ENCODE measurements at regions not wholly inside any gene's neighbourhood (a gene's known extent, or its start where the extent isn't known, plus 50 kb on each side); places are given as distances from the start of the nearest gene placed in this dataset.

DNA sequence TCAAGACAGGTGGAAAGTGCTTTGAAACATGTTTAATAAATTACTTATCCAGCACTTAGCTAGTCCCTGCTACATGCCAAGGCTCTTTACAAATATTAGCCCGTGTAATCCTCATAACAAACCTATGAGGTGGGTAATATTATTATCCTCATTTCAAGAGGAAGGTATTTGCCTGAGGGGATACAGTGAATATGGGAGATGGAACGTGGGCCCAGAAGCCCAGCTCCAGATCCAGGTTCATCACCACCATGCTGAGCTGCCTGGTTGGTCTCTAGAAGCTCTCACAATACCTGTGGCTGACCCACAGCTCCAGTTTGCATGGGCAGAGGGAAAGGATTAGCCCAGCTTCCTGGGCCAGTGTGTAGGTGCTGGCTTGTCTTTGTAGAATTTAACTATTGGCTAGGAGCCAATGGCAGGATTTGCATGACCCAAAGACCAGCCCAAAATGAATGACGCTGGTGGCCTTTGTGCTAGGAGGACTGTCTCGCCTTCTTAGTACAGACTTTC is 61.6 kb upstream of the ATP8B1 start:
- Histone ChIP-seq H3K36me3 (replicated peaks in 1 of 2; ENCODE audit: control insufficient read depth in 1 of 2, insufficient read depth in 2 of 2, low read length in 2 of 2) (no peaks in the 10 kb centered on the region), H3K9ac (ENCODE audit: insufficient read depth, low read length, poor library complexity, severe bottlenecking) (no peak overlapping the region), H3K4me1 (ENCODE audit: control insufficient read depth in 1 of 2, insufficient read depth in 2 of 2, low read length in 2 of 2) (no peaks in the 10 kb centered on the region), H3K9me3 (replicated peaks in 1 of 2; ENCODE audit: control insufficient read depth in 1 of 2, insufficient read depth in 1 of 2, low read length in 2 of 2) (no peaks in the 10 kb centered on the region), H3K79me2 (ENCODE audit: insufficient read depth, low read length) (no peaks in the 10 kb centered on the region), H3K27ac (ENCODE audit: low read depth in 1 of 2, low read length in 2 of 2) (no peak overlapping the region), H3K27me3 (ENCODE audit: control insufficient read depth in 2 of 2, insufficient read depth in 2 of 2, low read length in 2 of 2) (no peaks in the 10 kb centered on the region), H4K20me1 (ENCODE audit: insufficient read depth, low read length) (no peaks in the 10 kb centered on the region), H3K4me3 (replicated peaks in 1 of 3; ENCODE audit: low read depth in 2 of 3, low read length in 3 of 3) (no peak overlapping the region), H3K4me2 (replicated peaks; ENCODE audit: extremely low read depth, low read length, poor library complexity, severe bottlenecking) (no peak overlapping the region), H2AFZ (ENCODE audit: insufficient read depth, low read depth, low read length, poor library complexity, severe bottlenecking) (no peak overlapping the region)
- Mint-ChIP-seq H3K9me3 (peaks cover 0 to under 1% (median 0%) of the 10 kb centered on the region in 7 donors), H3K36me3 (no peaks in the 10 kb centered on the region), H3K27ac (no peak overlapping the region), H3K4me1 (no peaks in the 10 kb centered on the region), H3K4me3 (no peak overlapping the region), H3K27me3 (ENCODE audit: low read depth in 3 of 3) (peaks cover 0 to 5% (median 3%) of the 10 kb centered on the region in 3 donors)
- WGBS (ENCODE audit: insufficient coverage), result 86% methylated on average over 2 of the region's 4 CpGs
- no peak for DNase-seq
- intact Hi-C loops (cut with micrococcal nuclease), result no loop called here
- TF ChIP-seq, protein P1, sequence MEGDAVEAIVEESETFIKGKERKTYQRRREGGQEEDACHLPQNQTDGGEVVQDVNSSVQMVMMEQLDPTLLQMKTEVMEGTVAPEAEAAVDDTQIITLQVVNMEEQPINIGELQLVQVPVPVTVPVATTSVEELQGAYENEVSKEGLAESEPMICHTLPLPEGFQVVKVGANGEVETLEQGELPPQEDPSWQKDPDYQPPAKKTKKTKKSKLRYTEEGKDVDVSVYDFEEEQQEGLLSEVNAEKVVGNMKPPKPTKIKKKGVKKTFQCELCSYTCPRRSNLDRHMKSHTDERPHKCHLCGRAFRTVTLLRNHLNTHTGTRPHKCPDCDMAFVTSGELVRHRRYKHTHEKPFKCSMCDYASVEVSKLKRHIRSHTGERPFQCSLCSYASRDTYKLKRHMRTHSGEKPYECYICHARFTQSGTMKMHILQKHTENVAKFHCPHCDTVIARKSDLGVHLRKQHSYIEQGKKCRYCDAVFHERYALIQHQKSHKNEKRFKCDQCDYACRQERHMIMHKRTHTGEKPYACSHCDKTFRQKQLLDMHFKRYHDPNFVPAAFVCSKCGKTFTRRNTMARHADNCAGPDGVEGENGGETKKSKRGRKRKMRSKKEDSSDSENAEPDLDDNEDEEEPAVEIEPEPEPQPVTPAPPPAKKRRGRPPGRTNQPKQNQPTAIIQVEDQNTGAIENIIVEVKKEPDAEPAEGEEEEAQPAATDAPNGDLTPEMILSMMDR (IDR thresholded peaks at IDR 0.05), result no peak

DNA sequence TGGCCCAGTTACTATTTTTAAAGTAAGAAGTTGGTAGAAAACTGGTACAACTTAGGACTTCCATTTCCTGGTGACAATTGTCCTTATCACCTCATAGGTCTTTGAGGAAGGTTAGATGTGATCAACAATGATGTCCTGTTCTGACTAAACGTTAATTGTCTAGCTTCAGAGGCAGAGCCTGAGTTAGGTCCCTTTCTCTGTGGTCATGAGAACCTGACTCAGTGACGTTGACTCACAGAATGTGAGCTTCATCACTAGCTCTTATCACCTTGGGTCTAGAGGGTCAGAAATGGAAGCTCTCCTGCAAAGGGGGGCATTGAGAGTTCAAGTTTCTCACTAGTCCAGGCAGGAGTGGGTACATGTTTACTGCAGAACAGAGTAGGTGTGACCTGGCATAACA is 60.6 kb upstream of the ATP8B1 start:
- H3K9me3 Mint-ChIP-seq, result no peaks in the 10 kb centered on the region
- no peaks in the 10 kb centered on the region for H3K36me3 ChIP-seq (replicated peaks in 1 of 2; ENCODE audit: control insufficient read depth in 1 of 2, insufficient read depth in 2 of 2, low read length in 2 of 2)
- no peaks in the 10 kb centered on the region for H3K4me1 ChIP-seq (ENCODE audit: control insufficient read depth in 1 of 2, insufficient read depth in 2 of 2, low read length in 2 of 2)
- DNase-seq, result no peak
- H3K27ac Mint-ChIP-seq, result no peak overlapping the region
- H3K9me3 ChIP-seq (replicated peaks in 1 of 2; ENCODE audit: control insufficient read depth in 1 of 2, insufficient read depth in 1 of 2, low read length in 2 of 2), result no peaks in the 10 kb centered on the region
- H3K4me3 Mint-ChIP-seq, result no peak overlapping the region
- TF ChIP-seq, protein P1 (IDR thresholded peaks at IDR 0.05), result no peak
- no peak overlapping the region for H2AFZ ChIP-seq (ENCODE audit: insufficient read depth, low read depth, low read length, poor library complexity, severe bottlenecking)
- H4K20me1 ChIP-seq (ENCODE audit: insufficient read depth, low read length), result no peaks in the 10 kb centered on the region
- 92% methylated on average over 2 of the region's 2 CpGs for WGBS (ENCODE audit: insufficient coverage)
- peaks cover 0 to 5% (median 3%) of the 10 kb centered on the region in 3 donors for H3K27me3 Mint-ChIP-seq (ENCODE audit: low read depth in 3 of 3)
- H3K4me3 ChIP-seq (replicated peaks in 1 of 3; ENCODE audit: low read depth in 2 of 3, low read length in 3 of 3), result no peak overlapping the region
- no peaks in the 10 kb centered on the region for H3K27me3 ChIP-seq (ENCODE audit: control insufficient read depth in 2 of 2, insufficient read depth in 2 of 2, low read length in 2 of 2)
- no peak overlapping the region for H3K9ac ChIP-seq (ENCODE audit: insufficient read depth, low read length, poor library complexity, severe bottlenecking)
- no peaks in the 10 kb centered on the region for H3K4me1 Mint-ChIP-seq
- intact Hi-C loops (cut with micrococcal nuclease), result no loop called here
- no peaks in the 10 kb centered on the region for H3K36me3 Mint-ChIP-seq
- H3K27ac ChIP-seq (ENCODE audit: low read depth in 1 of 2, low read length in 2 of 2), result no peak overlapping the region
- no peaks in the 10 kb centered on the region for H3K79me2 ChIP-seq (ENCODE audit: insufficient read depth, low read length)
- no peak overlapping the region for H3K4me2 ChIP-seq (replicated peaks; ENCODE audit: extremely low read depth, low read length, poor library complexity, severe bottlenecking)
